Fibroblast of lung (primary cell): ENCODE measurements at regions not wholly inside any gene's neighbourhood (a gene's known extent, or its start where the extent isn't known, plus 50 kb on each side); places are given as distances from the start of the nearest gene placed in this dataset.

ENCODE experiments used
- DNase-seq, 2 donors: peaks; one replicate each; pipeline versions ENCODE4 v3.0.0 to v3.0.0-alpha.2; 2010; ENCODE audit warnings: low read depth in 2 of 2
- H2AFZ ChIP-seq: 2 replicates; pipeline ENCODE4 v1.5.1; 2012; ENCODE audit warnings: low read length, control low read depth, inconsistent platforms
- H3K27ac ChIP-seq: 2 replicates; pipeline ENCODE4 v1.5.1; 2011; ENCODE audit warnings: low read length, control low read depth; ENCODE audit not compliant: insufficient read depth
- H3K27me3 ChIP-seq: 2 replicates; pipeline ENCODE4 v1.5.1; 2011; ENCODE audit warnings: mild to moderate bottlenecking, low read length; ENCODE audit not compliant: control insufficient read depth, insufficient read depth
- H3K36me3 ChIP-seq: 2 replicates; pipeline ENCODE4 v1.5.1; 2011; ENCODE audit warnings: low read length; ENCODE audit not compliant: control insufficient read depth, insufficient read depth
- H3K4me1 ChIP-seq: 2 replicates; pipeline ENCODE4 v1.5.1; 2011; ENCODE audit warnings: low read length; ENCODE audit not compliant: control insufficient read depth, insufficient read depth; ENCODE audit errors: extremely low read depth
- H3K4me2 ChIP-seq: 2 replicates; pipeline ENCODE4 v1.5.1; 2011; ENCODE audit warnings: low read length, control low read depth; ENCODE audit not compliant: insufficient read depth; ENCODE audit errors: extremely low read depth
- H3K4me3 ChIP-seq, 4 experiments: fragments of 200-600 bp in 1 of 4; sonication (generic) in 1 of 4; replicated peaks in 1 of 4; 2 replicates each; pipeline ENCODE4 v1.5.1; 2011 to 2016; ENCODE audit warnings: low read length in 4 of 4, low read depth in 3 of 4, mild to moderate bottlenecking in 3 of 4, control low read depth in 2 of 4, inconsistent platforms in 1 of 4, mixed read lengths in 1 of 4; ENCODE audit not compliant: insufficient read depth in 1 of 4; ENCODE audit errors: control extremely low read depth in 1 of 4
- H3K79me2 ChIP-seq: 2 replicates; pipeline ENCODE4 v1.5.1; 2012; ENCODE audit warnings: mild to moderate bottlenecking, low read length, inconsistent platforms; ENCODE audit not compliant: control insufficient read depth, insufficient read depth
- H3K9ac ChIP-seq: 2 replicates; pipeline ENCODE4 v1.5.1; 2011; ENCODE audit warnings: mild to moderate bottlenecking, low read length, control low read depth; ENCODE audit not compliant: insufficient read depth
- H3K9me3 ChIP-seq: 2 replicates; pipeline ENCODE4 v1.5.1; 2012; ENCODE audit warnings: low read depth, low read length; ENCODE audit not compliant: control insufficient read depth, insufficient read depth
- H4K20me1 ChIP-seq: 2 replicates; pipeline ENCODE4 v1.5.1; 2011; ENCODE audit warnings: low read length; ENCODE audit not compliant: control insufficient read depth, insufficient read depth; ENCODE audit errors: extremely low read depth
- EZH2 ChIP-seq: IDR thresholded peaks from 2 replicates; pipeline ENCODE4 v1.5.1; 2012; ENCODE audit warnings: low read length, control low read depth, mild to moderate bottlenecking; ENCODE audit errors: missing control alignments
- TF ChIP-seq, protein P1 (sequence below), 2 donors: IDR thresholded peaks in 1 of 2; conservative IDR thresholded peaks in 1 of 2; 1 replicate in 1 of 2; 2 replicates in 1 of 2; pipeline ENCODE4 v1.5.1; 2011 to 2012; ENCODE audit warnings: low read length in 2 of 2, control low read depth in 1 of 2, inconsistent platforms in 1 of 2, low read depth in 1 of 2, mild to moderate bottlenecking in 1 of 2

DNA sequence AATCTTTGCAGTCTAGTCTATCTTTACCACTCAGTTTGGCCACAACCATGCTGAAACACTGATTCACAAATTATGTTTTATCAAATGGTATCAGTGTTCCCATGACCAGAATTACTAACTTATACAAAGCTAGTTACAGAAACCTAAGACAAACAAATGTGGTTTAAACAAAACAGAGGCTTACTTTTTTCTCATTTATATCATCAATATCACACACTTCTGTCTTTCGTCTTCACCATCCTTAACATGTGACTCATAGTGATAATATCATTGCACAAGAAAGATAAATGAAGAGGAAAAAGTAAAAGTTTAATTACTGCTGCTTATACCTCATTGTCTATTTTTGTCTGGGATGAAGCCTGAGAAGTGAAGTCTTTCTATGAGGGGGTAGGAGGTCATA is 406.6 kb downstream of the PCDH10 start:
- TF ChIP-seq EZH2, result no peak
- TF ChIP-seq, protein P1, sequence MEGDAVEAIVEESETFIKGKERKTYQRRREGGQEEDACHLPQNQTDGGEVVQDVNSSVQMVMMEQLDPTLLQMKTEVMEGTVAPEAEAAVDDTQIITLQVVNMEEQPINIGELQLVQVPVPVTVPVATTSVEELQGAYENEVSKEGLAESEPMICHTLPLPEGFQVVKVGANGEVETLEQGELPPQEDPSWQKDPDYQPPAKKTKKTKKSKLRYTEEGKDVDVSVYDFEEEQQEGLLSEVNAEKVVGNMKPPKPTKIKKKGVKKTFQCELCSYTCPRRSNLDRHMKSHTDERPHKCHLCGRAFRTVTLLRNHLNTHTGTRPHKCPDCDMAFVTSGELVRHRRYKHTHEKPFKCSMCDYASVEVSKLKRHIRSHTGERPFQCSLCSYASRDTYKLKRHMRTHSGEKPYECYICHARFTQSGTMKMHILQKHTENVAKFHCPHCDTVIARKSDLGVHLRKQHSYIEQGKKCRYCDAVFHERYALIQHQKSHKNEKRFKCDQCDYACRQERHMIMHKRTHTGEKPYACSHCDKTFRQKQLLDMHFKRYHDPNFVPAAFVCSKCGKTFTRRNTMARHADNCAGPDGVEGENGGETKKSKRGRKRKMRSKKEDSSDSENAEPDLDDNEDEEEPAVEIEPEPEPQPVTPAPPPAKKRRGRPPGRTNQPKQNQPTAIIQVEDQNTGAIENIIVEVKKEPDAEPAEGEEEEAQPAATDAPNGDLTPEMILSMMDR (conservative IDR thresholded peaks at IDR 0.05 in 1 of 2, IDR thresholded peaks at IDR 0.05 in 1 of 2; ENCODE audit: low read depth in 1 of 2, low read length in 2 of 2), result no peak
- Histone ChIP-seq H3K27ac (no peak overlapping the region), H4K20me1 (no peaks in the 10 kb centered on the region), H3K4me1 (no peaks in the 10 kb centered on the region), H3K79me2 (no peaks in the 10 kb centered on the region), H3K9me3 (no peaks in the 10 kb centered on the region), H3K27me3 (no peaks in the 10 kb centered on the region), H3K4me3 (no peak overlapping the region), H3K9ac (no peak overlapping the region), H3K4me2 (no peak overlapping the region), H2AFZ (no peak overlapping the region), H3K36me3 (no peaks in the 10 kb centered on the region)
- peak; percentile 42 to 81 for DNase-seq

- Histone ChIP-seq H2AFZ (no peak overlapping the region), H3K27me3 (no peaks in the 10 kb centered on the region), H3K9me3 (no peaks in the 10 kb centered on the region), H3K4me1 (no peaks in the 10 kb centered on the region), H3K79me2 (no peaks in the 10 kb centered on the region), H3K4me3 (no peak overlapping the region), H4K20me1 (no peaks in the 10 kb centered on the region), H3K27ac (no peak overlapping the region), H3K4me2 (no peak overlapping the region), H3K36me3 (no peaks in the 10 kb centered on the region), H3K9ac (no peak overlapping the region)
- TF ChIP-seq EZH2, result no peak
- TF ChIP-seq, protein P1 (conservative IDR thresholded peaks at IDR 0.05 in 1 of 2, IDR thresholded peaks at IDR 0.05 in 1 of 2; ENCODE audit: low read depth in 1 of 2, low read length in 2 of 2), result no peak
- no peak for DNase-seq
Measured at GRCh38 chr4:133550436-133550835, 401.3 kb downstream of the PCDH10 start.

GRCh38 chr4:133544097-133544496 is 395.0 kb downstream of the PCDH10 start:
- Histone ChIP-seq H3K27me3 (no peaks in the 10 kb centered on the region), H3K27ac (no peak overlapping the region), H3K36me3 (no peaks in the 10 kb centered on the region), H4K20me1 (no peaks in the 10 kb centered on the region), H3K4me1 (no peaks in the 10 kb centered on the region), H2AFZ (no peak overlapping the region), H3K79me2 (no peaks in the 10 kb centered on the region), H3K9me3 (no peaks in the 10 kb centered on the region), H3K4me3 (no peak overlapping the region), H3K9ac (no peak overlapping the region), H3K4me2 (no peak overlapping the region)
- TF ChIP-seq, protein P1 (conservative IDR thresholded peaks at IDR 0.05 in 1 of 2, IDR thresholded peaks at IDR 0.05 in 1 of 2; ENCODE audit: low read depth in 1 of 2, low read length in 2 of 2), result no peak
- no peak for TF ChIP-seq EZH2
- DNase-seq, result no peak
